OCI-LY7 (cell line): ENCODE measurements at regions not wholly inside any gene's neighbourhood (a gene's known extent, or its start where the extent isn't known, plus 50 kb on each side); places are given as distances from the start of the nearest gene placed in this dataset.

Source experiments
- BruUV-seq: library from RNA; stranded (reverse); fragments of 400-500 nt; replicated peaks from 2 replicates; lab custom pipeline; 2021; lab: Mats Ljungman, UMichigan
- CTCF ChIA-PET: fragments of 300-600 bp; sonication (Branson Sonifier 250); formaldehyde crosslinking; loops from one replicate; lab custom pipeline; 2022; ENCODE audit warnings: antibody characterized with exemption; ENCODE audit not compliant: unreplicated experiment; lab: Charles Lee
- POLR2A ChIA-PET: fragments of 300-600 bp; sonication (Branson Sonifier 250); formaldehyde crosslinking; loops from one replicate; lab custom pipeline; 2022; ENCODE audit warnings: antibody characterized with exemption; lab: Charles Lee
- DNase-seq: peaks from one replicate; pipeline ENCODE4 v3.0.0-alpha.2; 2015; ENCODE audit warnings: low spot score
- H2AFZ ChIP-seq: fragments of 200-600 bp; sonication (generic), shearing (Covaris generic); 2 replicates; pipeline ENCODE4 v1.6.1; 2014; ENCODE audit warnings: mild to moderate bottlenecking, antibody characterized with exemption, low read length, moderate library complexity
- H3K27ac ChIP-seq: fragments of 200-600 bp; sonication (generic); 2 replicates; pipeline ENCODE4 v1.5.1; 2014; ENCODE audit warnings: mixed run types, low read depth, mild to moderate bottlenecking, moderate library complexity, low read length, inconsistent platforms; ENCODE audit not compliant: poor library complexity, severe bottlenecking
- H3K36me3 ChIP-seq: fragments of 200-600 bp; sonication (generic); 2 replicates; pipeline ENCODE4 v1.6.1; 2014; ENCODE audit warnings: mild to moderate bottlenecking, antibody characterized with exemption, low read length, moderate library complexity, mixed read lengths; ENCODE audit not compliant: insufficient read depth
- H3K4me1 ChIP-seq: fragments of 200-600 bp; sonication (generic); 2 replicates; pipeline ENCODE4 v1.5.1; 2014; ENCODE audit warnings: mild to moderate bottlenecking, low read length; ENCODE audit not compliant: insufficient read depth, poor library complexity, severe bottlenecking
- H3K4me2 ChIP-seq: fragments of 200-600 bp; sonication (generic); 2 replicates; pipeline ENCODE4 v1.6.1; 2014; ENCODE audit warnings: mild to moderate bottlenecking, low read length
- H3K4me3 ChIP-seq: fragments of 200-600 bp; sonication (generic); 2 replicates; pipeline ENCODE4 v1.5.1; 2014; ENCODE audit warnings: mild to moderate bottlenecking, low read depth, low read length; ENCODE audit not compliant: poor library complexity, severe bottlenecking
- H3K79me2 ChIP-seq: fragments of 200-600 bp; sonication (generic); 2 replicates; pipeline ENCODE4 v1.6.1; 2016; ENCODE audit warnings: low read depth, mild to moderate bottlenecking, low read length, moderate library complexity, mixed read lengths; ENCODE audit not compliant: insufficient read depth
- H3K9me2 ChIP-seq: fragments of 200-600 bp; sonication (generic); 2 replicates; pipeline ENCODE4 v1.6.1; 2016; ENCODE audit warnings: mild to moderate bottlenecking, low read length, mixed read lengths; ENCODE audit not compliant: insufficient read depth
- H3K9me3 ChIP-seq: fragments of 200-600 bp; sonication (generic); 2 replicates; pipeline ENCODE4 v1.6.1; 2014; ENCODE audit warnings: mild to moderate bottlenecking, mixed run types, low read length, mixed read lengths
- H4K20me1 ChIP-seq: fragments of 200-600 bp; sonication (generic); 2 replicates; pipeline ENCODE4 v1.6.1; 2014; ENCODE audit warnings: mild to moderate bottlenecking, antibody characterized with exemption, low read length, moderate library complexity, mixed read lengths; ENCODE audit not compliant: insufficient read depth
- EZH2phosphoT487 ChIP-seq: fragments of 200-600 bp; sonication (generic); IDR thresholded peaks from 2 replicates; pipeline ENCODE4 v1.6.1; 2018; ENCODE audit warnings: low read depth, borderline replicate concordance, mild to moderate bottlenecking, mixed run types, antibody characterized with exemption, low read length, moderate library complexity, mixed read lengths
- intact Hi-C: fragments of 100-400 bp; cut with micrococcal nuclease; formaldehyde crosslinking; loops from one replicate; pipeline ENCODE4 v1.10.0; 2022; ENCODE audit not compliant: unreplicated experiment
- TF ChIP-seq, protein P1 (sequence below): fragments of 200-600 bp; sonication (generic); conservative IDR thresholded peaks from 2 replicates; pipeline ENCODE4 v1.5.1; 2014; ENCODE audit warnings: mild to moderate bottlenecking, antibody characterized with exemption, low read length, moderate library complexity, mixed read lengths

DNA sequence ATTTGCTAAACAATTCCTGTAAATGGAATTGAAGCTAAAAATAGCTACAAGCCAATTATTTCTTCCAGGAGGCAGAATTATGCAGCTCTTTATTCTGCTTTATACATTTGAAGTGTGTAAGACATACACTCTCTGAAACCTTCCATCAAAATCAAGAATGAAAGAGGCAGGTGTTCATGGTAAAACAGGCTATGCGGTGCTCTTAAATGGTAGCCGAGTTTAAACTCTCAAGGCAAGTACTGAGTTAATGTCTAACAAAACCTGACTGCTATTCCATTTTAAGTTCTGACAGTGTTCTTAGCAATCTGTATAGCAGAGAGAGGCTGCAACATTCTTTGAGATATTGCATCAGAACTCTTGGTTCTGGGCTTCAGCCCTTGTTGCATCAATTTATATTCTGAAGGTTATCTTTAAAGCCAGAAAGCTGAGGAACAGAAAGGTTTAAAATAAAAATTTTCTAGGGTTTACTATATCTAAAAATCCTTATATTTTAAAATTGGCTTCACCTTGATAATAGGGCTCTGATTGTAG, 248.3 kb upstream of the CCNG1 start:
- H3K4me1 ChIP-seq = no peaks in the 10 kb centered on the region
- H3K9me2 ChIP-seq = no peaks in the 10 kb centered on the region
- no peak for TF ChIP-seq EZH2phosphoT487
- TF ChIP-seq, protein P1, sequence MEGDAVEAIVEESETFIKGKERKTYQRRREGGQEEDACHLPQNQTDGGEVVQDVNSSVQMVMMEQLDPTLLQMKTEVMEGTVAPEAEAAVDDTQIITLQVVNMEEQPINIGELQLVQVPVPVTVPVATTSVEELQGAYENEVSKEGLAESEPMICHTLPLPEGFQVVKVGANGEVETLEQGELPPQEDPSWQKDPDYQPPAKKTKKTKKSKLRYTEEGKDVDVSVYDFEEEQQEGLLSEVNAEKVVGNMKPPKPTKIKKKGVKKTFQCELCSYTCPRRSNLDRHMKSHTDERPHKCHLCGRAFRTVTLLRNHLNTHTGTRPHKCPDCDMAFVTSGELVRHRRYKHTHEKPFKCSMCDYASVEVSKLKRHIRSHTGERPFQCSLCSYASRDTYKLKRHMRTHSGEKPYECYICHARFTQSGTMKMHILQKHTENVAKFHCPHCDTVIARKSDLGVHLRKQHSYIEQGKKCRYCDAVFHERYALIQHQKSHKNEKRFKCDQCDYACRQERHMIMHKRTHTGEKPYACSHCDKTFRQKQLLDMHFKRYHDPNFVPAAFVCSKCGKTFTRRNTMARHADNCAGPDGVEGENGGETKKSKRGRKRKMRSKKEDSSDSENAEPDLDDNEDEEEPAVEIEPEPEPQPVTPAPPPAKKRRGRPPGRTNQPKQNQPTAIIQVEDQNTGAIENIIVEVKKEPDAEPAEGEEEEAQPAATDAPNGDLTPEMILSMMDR = no peak
- no peak overlapping the region for H2AFZ ChIP-seq
- intact Hi-C loops = no loop called here
- H3K79me2 ChIP-seq = no peaks in the 10 kb centered on the region
- H4K20me1 ChIP-seq = no peaks in the 10 kb centered on the region
- no peak overlapping the region for H3K4me3 ChIP-seq
- no TSS peak for BruUV-seq
- ChIA-PET POLR2A (interaction anchor here (0.7 kb wide), 2 partner anchors 12 to 84 kb away, joined by 3 read pairs; no protein-coding TSS in a partner anchor), CTCF (no interaction called here)
- no peak overlapping the region for H3K27ac ChIP-seq
- no peak overlapping the region for H3K4me2 ChIP-seq
- no peaks in the 10 kb centered on the region for H3K36me3 ChIP-seq
- no peak for DNase-seq
- no peaks in the 10 kb centered on the region for H3K9me3 ChIP-seq

DNA sequence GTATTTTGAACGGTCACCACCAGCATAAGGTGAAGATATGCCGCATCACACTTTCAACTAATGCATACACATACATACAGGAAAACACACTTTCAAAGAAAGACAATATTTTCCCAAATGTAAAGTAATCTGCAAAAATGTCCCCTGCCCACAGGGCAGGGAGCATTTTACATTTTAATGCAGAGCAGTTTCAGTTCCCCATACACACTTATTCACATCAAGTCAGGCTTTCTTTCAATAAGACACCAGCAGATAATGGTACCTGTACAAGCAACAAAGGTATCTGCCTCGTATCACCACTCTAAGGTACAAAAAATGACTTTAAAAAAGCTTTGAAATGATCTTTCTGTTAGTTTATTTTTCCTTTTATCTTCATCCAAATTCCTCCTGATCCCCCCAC, 247.1 kb upstream of the CCNG1 start:
- Histone ChIP-seq H3K4me1 (no peaks in the 10 kb centered on the region), H2AFZ (no peak overlapping the region), H3K27ac (no peak overlapping the region), H3K4me2 (no peak overlapping the region), H3K9me2 (no peaks in the 10 kb centered on the region), H4K20me1 (no peaks in the 10 kb centered on the region), H3K9me3 (no peaks in the 10 kb centered on the region), H3K4me3 (no peak overlapping the region), H3K36me3 (no peaks in the 10 kb centered on the region), H3K79me2 (no peaks in the 10 kb centered on the region)
- ChIA-PET CTCF (no interaction called here), POLR2A (no interaction called here)
- BruUV-seq = no TSS peak
- no peak for TF ChIP-seq EZH2phosphoT487
- TF ChIP-seq, protein P1 = no peak
- intact Hi-C loops = no loop called here
- DNase-seq = no peak

DNA sequence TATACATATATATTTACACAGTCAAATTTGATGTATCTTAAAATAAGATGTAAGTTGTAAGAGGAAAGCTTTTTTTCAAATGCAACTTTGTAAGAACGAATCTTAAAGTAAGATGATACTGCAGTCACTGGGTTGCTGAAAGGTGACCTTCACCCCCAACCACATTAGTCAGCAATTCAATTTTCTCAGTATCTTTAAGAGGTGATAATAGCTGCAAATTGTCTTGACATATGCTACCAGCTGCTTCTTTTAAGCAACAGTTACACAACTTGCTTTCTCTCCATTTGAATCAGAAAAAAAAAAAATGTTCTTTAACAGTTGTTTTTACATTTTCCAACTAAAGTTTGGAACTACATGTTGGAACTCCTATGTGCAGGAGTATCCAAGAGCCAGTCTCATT, 246.6 kb upstream of the CCNG1 start:
- H4K20me1 ChIP-seq = no peaks in the 10 kb centered on the region
- ChIA-PET CTCF (no interaction called here), POLR2A (no interaction called here)
- DNase-seq = no peak
- TF ChIP-seq, protein P1 = no peak
- TF ChIP-seq EZH2phosphoT487 = no peak
- H3K4me3 ChIP-seq = no peak overlapping the region
- no peak overlapping the region for H3K27ac ChIP-seq
- H2AFZ ChIP-seq = no peak overlapping the region
- no peaks in the 10 kb centered on the region for H3K9me2 ChIP-seq
- no peaks in the 10 kb centered on the region for H3K36me3 ChIP-seq
- no peaks in the 10 kb centered on the region for H3K79me2 ChIP-seq
- intact Hi-C loops = no loop called here
- H3K9me3 ChIP-seq = no peaks in the 10 kb centered on the region
- no peaks in the 10 kb centered on the region for H3K4me1 ChIP-seq
- no TSS peak for BruUV-seq
- no peak overlapping the region for H3K4me2 ChIP-seq
